PC-3 (cell line): ENCODE measurements at regions not wholly inside any gene's neighbourhood (a gene's known extent, or its start where the extent isn't known, plus 50 kb on each side); places are given as distances from the start of the nearest gene placed in this dataset.
"Not testable (repeated sequence)": the region's sequence is repeated elsewhere in the genome, so short reads cannot be mapped to it uniquely, and the experiment has no call there.

Experiments
- ATAC-seq: fragments of 200-7000 bp; cut with Tn5 transposase; 2 replicates; pipeline ENCODE4 v1.9.1; 2020; ENCODE audit warnings: mild to moderate bottlenecking, moderate library complexity
- BruUV-seq: library from RNA; stranded (reverse); fragments of 400-500 nt; replicated peaks from 2 replicates; lab custom pipeline; 2021; lab: Mats Ljungman, UMichigan
- CTCF ChIA-PET: fragments of 300-600 bp; sonication (Branson Sonifier 250); formaldehyde crosslinking; loops from one replicate; lab custom pipeline; 2022; ENCODE audit warnings: antibody characterized with exemption; lab: Charles Lee
- POLR2A ChIA-PET: fragments of 300-600 bp; sonication (Branson Sonifier 250); formaldehyde crosslinking; loops from one replicate; lab custom pipeline; 2022; ENCODE audit warnings: antibody characterized with exemption; ENCODE audit not compliant: unreplicated experiment; lab: Charles Lee
- DNase-seq: peaks from one replicate; pipeline ENCODE4 v3.0.0-alpha.2; 2015
- H2AFZ ChIP-seq: fragments of 300-600 bp; sonication (generic); 2 replicates; pipeline ENCODE4 v1.6.0; 2016; ENCODE audit warnings: antibody characterized with exemption, low read length
- H3F3A ChIP-seq: fragments of 300-600 bp; sonication (generic); one replicate; pipeline ENCODE4 v1.6.0; 2017; ENCODE audit warnings: antibody characterized with exemption, low read length, control low read depth, mild to moderate bottlenecking; ENCODE audit not compliant: unreplicated experiment
- H3K27ac ChIP-seq: fragments of 300-600 bp; sonication (generic); 2 replicates; pipeline ENCODE4 v1.5.1; 2016; ENCODE audit warnings: mild to moderate bottlenecking, low read length
- H3K27me3 ChIP-seq: fragments of 300-600 bp; sonication (generic); 2 replicates; pipeline ENCODE4 v1.6.1; 2016; ENCODE audit warnings: low read length, mixed read lengths
- H3K36me3 ChIP-seq: fragments of 300-600 bp; sonication (generic); 2 replicates; pipeline ENCODE4 v1.6.1; 2016; ENCODE audit warnings: low read depth, mixed run types, low read length, mixed read lengths
- H3K4me1 ChIP-seq: fragments of 300-600 bp; sonication (generic); 2 replicates; pipeline ENCODE4 v1.5.1; 2016; ENCODE audit warnings: low read length; ENCODE audit not compliant: insufficient read depth
- H3K4me2 ChIP-seq: fragments of 300-600 bp; sonication (generic); 2 replicates; pipeline ENCODE4 v1.6.0; 2016; ENCODE audit warnings: low read length
- H3K4me3 ChIP-seq: fragments of 300-600 bp; sonication (generic); 2 replicates; pipeline ENCODE4 v1.5.1; 2016; ENCODE audit warnings: mild to moderate bottlenecking, low read length, mixed read lengths
- H3K79me2 ChIP-seq: fragments of 300-600 bp; sonication (generic); 2 replicates; pipeline ENCODE4 v1.6.1; 2017; ENCODE audit warnings: low read length, mixed read lengths
- H3K9ac ChIP-seq: fragments of 300-600 bp; sonication (generic); 2 replicates; pipeline ENCODE4 v1.6.0; 2016; ENCODE audit warnings: mild to moderate bottlenecking, low read length
- H3K9me2 ChIP-seq: fragments of 300-600 bp; sonication (generic); replicated peaks from 2 replicates; pipeline ENCODE4 v1.6.1; 2016; ENCODE audit warnings: mixed run types, low read length, mixed read lengths
- H3K9me3 ChIP-seq: fragments of 300-600 bp; sonication (generic); 2 replicates; pipeline ENCODE4 v1.6.1; 2016; ENCODE audit warnings: low read length, mixed read lengths
- H4K20me1 ChIP-seq: fragments of 300-600 bp; sonication (generic); 2 replicates; pipeline ENCODE4 v1.6.1; 2016; ENCODE audit warnings: low read length, mixed read lengths
- EZH2 ChIP-seq: fragments of 300-600 bp; sonication (generic); IDR thresholded peaks from one replicate; pipeline ENCODE4 v1.6.1; 2017; ENCODE audit warnings: antibody characterized with exemption, mild to moderate bottlenecking, low read length; ENCODE audit not compliant: unreplicated experiment
- EZH2phosphoT487 ChIP-seq: fragments of 300-600 bp; sonication (generic); IDR thresholded peaks from 2 replicates; pipeline ENCODE4 v1.6.1; 2018; ENCODE audit warnings: mild to moderate bottlenecking, antibody characterized with exemption, low read length, borderline replicate concordance
- intact Hi-C: fragments of 100-400 bp; cut with micrococcal nuclease; formaldehyde crosslinking; loops from 2 replicates; pipeline ENCODE4 v1.9.0; 2023
- TF ChIP-seq, protein P1 (sequence below): fragments of 300-600 bp; sonication (generic); conservative IDR thresholded peaks from 2 replicates; pipeline ENCODE4 v1.5.1; 2017; ENCODE audit warnings: antibody characterized with exemption, low read depth, mild to moderate bottlenecking, low read length

DNA sequence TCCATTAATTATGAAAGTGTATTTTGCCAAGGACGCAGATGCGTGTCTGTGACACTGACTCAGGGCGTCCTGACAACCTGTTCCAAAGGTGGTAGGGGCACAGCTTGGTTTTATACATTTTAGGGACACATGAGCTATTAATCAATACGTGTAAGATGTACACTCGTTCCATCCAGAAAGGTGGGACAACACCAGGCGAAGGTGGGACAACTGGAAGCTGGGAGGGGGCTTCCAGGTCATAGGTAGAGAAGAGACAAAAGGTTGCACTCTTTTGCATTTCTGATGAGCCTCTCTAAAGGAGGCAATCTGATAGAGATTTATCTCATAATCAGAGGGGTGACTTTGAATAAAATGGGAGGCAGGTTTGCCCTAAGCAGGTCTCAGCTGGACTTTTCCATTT is 82.7 kb upstream of the ZNF746 start:
- Histone ChIP-seq H3K9me2 (no peaks in the 10 kb centered on the region), H3K9me3 (no peaks in the 10 kb centered on the region), H3K4me3 (no peak overlapping the region), H3K27ac (no peak overlapping the region), H3K36me3 (peaks cover 30% of the 10 kb centered on the region), H4K20me1 (no peaks in the 10 kb centered on the region), H3K9ac (no peak overlapping the region), H3K27me3 (no peaks in the 10 kb centered on the region), H2AFZ (no peak overlapping the region), H3K4me2 (no peak overlapping the region), H3K79me2 (no peaks in the 10 kb centered on the region), H3K4me1 (no peaks in the 10 kb centered on the region), H3F3A (no peaks in the 10 kb centered on the region)
- intact Hi-C loops: no loop called here
- ChIA-PET CTCF (no interaction called here), POLR2A (no interaction called here)
- DNase-seq (no peak), ATAC-seq (no peak)
- BruUV-seq: no TSS peak
- TF ChIP-seq, protein P1, sequence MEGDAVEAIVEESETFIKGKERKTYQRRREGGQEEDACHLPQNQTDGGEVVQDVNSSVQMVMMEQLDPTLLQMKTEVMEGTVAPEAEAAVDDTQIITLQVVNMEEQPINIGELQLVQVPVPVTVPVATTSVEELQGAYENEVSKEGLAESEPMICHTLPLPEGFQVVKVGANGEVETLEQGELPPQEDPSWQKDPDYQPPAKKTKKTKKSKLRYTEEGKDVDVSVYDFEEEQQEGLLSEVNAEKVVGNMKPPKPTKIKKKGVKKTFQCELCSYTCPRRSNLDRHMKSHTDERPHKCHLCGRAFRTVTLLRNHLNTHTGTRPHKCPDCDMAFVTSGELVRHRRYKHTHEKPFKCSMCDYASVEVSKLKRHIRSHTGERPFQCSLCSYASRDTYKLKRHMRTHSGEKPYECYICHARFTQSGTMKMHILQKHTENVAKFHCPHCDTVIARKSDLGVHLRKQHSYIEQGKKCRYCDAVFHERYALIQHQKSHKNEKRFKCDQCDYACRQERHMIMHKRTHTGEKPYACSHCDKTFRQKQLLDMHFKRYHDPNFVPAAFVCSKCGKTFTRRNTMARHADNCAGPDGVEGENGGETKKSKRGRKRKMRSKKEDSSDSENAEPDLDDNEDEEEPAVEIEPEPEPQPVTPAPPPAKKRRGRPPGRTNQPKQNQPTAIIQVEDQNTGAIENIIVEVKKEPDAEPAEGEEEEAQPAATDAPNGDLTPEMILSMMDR: no peak
- no peak for TF ChIP-seq EZH2phosphoT487

DNA sequence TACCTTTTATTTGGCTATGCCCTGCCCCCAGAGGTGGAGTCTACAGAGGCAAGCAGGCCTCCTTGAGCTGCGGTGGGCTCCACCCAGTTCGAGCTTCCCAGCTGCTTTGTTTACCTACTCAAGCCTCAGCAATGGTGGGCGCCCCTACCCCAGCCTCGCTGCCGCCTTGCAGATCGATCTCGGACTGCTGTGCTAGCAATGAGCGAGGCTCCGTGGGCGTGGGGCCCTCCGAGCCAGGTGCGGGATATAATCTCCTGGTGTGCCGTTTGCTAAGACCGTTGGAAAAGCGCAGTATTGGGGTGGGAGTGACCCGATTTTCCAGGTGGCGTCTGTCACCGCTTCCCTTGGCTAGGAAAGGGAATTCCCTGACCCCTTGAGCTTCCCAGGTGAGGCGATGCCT is 81.8 kb upstream of the ZNF746 start:
- H3K4me2 ChIP-seq, H3K4me3 ChIP-seq, H3K9ac ChIP-seq, H3K27me3 ChIP-seq, H4K20me1 ChIP-seq, BruUV-seq, H2AFZ ChIP-seq, DNase-seq, ATAC-seq, H3K9me3 ChIP-seq, POLR2A ChIA-PET, H3K27ac ChIP-seq, H3K9me2 ChIP-seq, H3K79me2 ChIP-seq, CTCF ChIA-PET, intact Hi-C loops, H3F3A ChIP-seq, H3K4me1 ChIP-seq: not testable (repeated sequence)
- H3K36me3 ChIP-seq: peaks cover 24% of the 10 kb centered on the region

DNA sequence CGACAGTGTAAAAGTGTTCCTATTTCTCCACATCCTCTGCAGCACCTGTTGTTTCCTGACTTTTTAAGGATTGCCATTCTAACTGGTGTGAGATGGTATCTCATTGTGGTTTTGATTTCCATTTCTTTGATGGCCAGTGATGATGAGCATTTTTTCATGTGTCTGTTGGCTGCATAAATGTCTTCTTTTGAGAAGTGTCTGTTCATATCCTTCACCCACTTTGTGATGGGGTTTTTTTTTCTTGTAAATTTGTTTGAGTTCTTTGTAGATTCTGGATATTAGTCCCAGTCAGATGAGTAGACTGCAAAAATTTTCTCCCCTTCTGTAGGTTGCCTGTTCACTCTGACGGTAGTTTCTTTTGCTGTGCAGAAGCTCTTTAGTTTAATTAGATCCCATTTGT is 76.8 kb upstream of the ZNF746 start:
- ATAC-seq, H3K4me3 ChIP-seq, DNase-seq, H3K9me3 ChIP-seq, H3K9me2 ChIP-seq, H3F3A ChIP-seq, H3K79me2 ChIP-seq, H3K9ac ChIP-seq, H3K4me1 ChIP-seq, intact Hi-C loops, H3K36me3 ChIP-seq, BruUV-seq, POLR2A ChIA-PET, H3K27me3 ChIP-seq, H3K27ac ChIP-seq, H4K20me1 ChIP-seq, CTCF ChIA-PET, H3K4me2 ChIP-seq, H2AFZ ChIP-seq: not testable (repeated sequence)

DNA sequence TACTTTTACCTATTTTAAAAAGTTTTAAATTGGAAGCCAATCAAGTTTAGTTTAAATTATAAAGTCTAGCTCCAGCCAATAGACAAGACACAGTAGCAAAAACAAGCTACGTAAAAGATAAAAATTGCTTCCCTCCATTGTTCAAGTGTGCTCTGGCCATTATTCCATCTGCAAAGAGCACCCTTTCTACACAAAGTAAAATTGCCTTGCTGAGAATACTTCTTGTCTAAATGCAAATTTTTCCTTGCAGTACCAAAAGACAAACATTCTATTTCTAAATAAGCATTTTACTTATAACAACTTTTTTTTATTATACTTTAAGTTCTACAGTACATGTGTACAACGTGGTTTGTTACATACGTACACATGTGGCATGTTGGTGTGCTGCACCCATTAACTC is 75.9 kb upstream of the ZNF746 start:
- Histone ChIP-seq H3K9ac (no peak overlapping the region), H4K20me1 (no peaks in the 10 kb centered on the region), H3F3A (no peaks in the 10 kb centered on the region), H3K79me2 (no peaks in the 10 kb centered on the region), H3K4me1 (no peaks in the 10 kb centered on the region), H3K27ac (no peak overlapping the region), H3K9me3 (0 out of 2 replicates have a peak, but pooled peaks cover 6% of the 10 kb centered on the region), H3K9me2 (no peaks in the 10 kb centered on the region), H3K4me3 (no peak overlapping the region), H3K36me3 (peaks cover 17% of the 10 kb centered on the region), H3K4me2 (no peak overlapping the region), H3K27me3 (no peaks in the 10 kb centered on the region), H2AFZ (no peak overlapping the region)
- ATAC-seq: no peak
- intact Hi-C loops: no loop called here
- TF ChIP-seq EZH2 (no peak), EZH2phosphoT487 (no peak)
- TF ChIP-seq, protein P1: no peak
- no TSS peak for BruUV-seq
- ChIA-PET CTCF (no interaction called here), POLR2A (no interaction called here)
- no peak for DNase-seq

DNA sequence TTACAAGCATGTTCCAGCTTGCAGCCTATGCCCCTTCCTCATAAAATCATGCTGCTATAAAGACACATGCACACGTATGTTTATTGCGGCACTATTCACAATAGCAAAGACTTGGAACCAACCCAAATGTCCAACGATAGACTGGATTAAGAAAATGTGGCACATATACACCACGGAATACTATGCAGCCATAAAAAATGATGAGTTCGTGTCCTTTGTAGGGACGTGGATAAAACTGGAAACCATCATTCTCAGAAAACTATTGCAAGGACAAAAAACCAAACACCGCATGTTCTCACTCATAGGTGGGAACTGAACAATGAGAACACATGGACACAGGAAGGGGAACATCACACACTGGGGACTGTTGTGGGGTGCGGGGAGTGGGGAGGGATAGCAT is 75.3 kb upstream of the ZNF746 start:
- H2AFZ ChIP-seq, H3K4me1 ChIP-seq, H3K27me3 ChIP-seq, H3K4me3 ChIP-seq, POLR2A ChIA-PET, H3K79me2 ChIP-seq, H3K4me2 ChIP-seq, CTCF ChIA-PET, BruUV-seq, H3K9ac ChIP-seq, H3K27ac ChIP-seq, H4K20me1 ChIP-seq, H3K9me2 ChIP-seq, DNase-seq, H3F3A ChIP-seq, intact Hi-C loops, H3K9me3 ChIP-seq, ATAC-seq: not testable (repeated sequence)
- peaks cover 23% of the 10 kb centered on the region for H3K36me3 ChIP-seq
